Medulla oblongata (tissue), 1 donor: ENCODE measurements at regions not wholly inside any gene's neighbourhood (a gene's known extent, or its start where the extent isn't known, plus 50 kb on each side); places are given as distances from the start of the nearest gene placed in this dataset.

Experiments used
- DNase-seq: peaks from one replicate; pipeline ENCODE4 v3.0.0-alpha.2; 2015; ENCODE audit errors: extremely low spot score

DNA sequence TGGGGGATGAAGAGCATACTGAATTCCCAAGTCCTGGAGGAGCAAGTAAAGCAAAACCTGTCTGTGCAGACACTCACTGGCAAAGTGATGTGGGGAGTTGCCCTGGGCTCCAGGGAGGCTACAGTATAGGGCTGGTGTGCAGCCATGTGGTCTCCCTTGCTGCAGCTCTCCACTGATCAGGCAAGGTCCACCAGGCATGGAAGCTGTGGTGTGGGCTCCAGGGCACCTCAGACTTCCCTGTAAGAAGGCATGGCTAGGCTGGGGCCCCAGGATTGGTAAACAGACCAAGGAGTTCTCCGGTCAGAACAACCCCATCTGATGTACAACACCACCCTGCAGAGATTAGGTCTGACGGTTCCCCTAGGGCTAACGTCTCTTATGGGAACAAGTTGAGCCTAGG is 241.9 kb upstream of the NDST4 start:
- no peak for DNase-seq

DNA sequence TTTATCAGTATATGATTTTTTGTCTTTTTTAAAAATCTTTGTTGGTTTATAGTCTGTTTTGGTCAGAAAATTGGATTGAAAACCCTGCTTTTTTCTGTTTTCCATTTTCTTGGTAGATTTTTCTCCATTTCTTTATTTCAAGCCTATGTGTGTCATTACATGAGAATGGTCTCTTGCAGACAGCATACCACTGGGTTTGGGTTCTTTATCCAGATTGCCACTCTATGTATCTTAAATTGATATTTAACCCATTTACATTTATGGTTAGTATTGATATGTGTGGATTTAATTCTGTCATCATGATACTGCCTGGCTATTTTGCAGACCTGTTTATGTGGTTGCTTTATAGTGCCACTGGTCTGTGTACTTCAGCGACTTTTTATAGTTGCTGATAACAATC is 239.9 kb upstream of the NDST4 start:
- DNase-seq = no peak

DNA sequence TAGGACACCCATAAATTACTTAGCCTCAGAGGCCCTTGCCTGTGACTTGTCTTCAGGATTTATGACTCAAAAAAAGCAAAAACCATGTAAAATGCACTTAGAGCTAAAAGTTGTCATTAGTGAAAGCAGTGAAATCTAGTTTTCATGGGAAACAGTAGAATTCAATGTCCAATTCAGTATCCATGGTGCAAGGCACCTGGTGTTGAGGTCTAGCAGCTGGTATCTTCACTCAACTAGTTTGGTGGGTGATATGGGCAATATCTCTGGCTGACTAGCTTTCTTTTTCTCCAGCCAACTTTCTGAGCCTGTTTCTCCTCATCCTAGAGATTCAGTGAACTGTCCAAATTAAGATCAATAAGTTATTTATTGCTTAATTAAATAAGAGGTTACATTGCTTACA is 229.8 kb upstream of the NDST4 start:
- no peak for DNase-seq

DNA sequence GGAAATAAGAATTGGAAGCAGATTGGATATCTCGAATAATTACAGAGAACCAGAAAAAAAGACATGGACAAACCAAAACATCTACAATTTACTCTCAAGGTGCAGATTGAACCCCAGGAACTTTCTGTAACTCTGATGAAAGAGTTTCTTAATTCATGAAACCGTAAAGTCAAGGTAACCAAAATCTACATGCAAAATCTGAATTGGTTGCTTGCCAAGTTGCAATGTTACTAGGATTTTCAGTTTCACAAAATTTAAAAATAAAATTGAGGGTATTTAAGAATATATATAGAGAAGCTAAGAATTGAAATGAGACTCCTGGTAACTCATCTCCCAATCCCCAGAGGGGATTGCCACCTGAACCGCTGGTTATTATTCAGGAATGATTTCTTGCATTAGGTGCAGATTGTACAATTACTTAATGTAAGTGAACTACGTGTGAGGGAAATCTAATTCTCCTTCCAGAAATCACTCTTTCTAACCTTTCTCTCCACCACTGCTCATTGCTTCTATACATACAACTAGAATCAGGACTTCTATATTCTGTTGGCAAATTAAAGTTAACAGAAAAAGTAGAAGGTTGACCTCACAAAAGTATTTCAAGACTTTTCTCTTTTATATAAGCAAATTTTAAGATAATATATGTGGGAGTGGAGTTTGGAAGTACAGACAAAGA is 221.5 kb upstream of the NDST4 start:
- DNase-seq = no peak

- DNase-seq = no peak
These were observed 218.7 kb upstream of the NDST4 start for GRCh38 chr4:115332078-115332477.

DNA sequence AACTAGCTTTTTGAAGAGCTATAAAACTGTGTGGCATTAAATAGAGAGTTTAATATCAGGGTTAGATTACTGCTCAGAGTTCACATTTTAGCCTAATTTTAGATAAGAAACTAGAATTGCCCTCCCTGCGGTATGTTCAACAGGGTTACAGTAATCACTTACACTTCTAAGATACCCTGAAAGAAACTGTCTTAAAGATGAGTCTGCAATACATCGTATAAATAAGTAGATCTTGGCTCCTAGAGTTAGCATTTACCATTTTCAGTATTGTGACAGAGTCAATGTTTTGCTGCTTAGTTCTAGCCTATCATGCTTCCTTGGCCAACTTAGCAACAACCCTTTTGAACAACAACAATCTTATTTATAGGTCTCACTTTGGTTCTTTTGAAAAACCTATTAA is 217.8 kb upstream of the NDST4 start:
- no peak for DNase-seq

DNA sequence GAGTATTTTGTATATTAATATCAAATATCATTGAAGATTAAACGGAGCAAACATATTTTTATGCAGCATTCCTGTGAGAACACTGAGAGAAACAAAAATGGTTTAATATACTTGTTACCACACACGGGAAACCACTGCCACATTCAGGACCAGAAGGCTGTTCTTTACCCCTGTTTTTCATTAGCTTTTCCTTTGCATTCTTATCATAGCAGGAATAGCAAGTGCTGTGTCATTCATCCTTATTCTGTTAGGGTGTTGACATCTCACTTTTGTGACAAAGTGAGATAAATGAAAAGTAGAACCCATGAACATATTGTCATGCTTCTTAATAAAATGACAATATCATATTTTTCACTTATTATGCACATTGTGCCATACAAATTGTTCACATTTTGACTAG is 212.4 kb upstream of the NDST4 start:
- DNase-seq = no peak

DNA sequence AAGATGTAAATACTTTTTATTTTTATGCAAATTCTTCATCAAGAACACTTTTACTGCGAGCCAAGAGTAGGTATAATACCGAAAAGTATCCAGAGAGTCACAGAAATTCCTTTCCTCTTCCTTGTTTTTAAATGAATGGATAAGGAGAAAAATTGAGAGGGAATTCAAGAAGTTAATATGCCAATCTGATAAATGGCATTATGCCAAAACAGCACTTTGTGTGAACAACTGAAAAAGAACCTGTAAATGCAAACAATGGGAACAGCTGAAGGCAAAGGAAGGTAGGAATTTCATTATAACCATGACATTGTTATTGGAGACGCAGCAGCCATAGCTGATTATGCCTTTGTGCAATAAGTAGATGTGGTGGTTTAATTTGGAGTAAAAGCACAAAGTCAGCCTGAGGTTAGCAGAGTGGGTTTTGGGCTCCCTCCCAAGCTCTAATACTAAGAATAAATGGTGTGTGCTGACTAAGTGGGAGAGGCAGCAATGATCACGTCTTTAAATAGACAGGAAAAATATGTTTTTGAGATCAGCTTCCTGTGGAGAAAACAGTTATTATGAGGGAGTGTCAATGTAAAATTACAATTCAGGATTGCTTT is 209.8 kb upstream of the NDST4 start:
- DNase-seq = no peak

DNA sequence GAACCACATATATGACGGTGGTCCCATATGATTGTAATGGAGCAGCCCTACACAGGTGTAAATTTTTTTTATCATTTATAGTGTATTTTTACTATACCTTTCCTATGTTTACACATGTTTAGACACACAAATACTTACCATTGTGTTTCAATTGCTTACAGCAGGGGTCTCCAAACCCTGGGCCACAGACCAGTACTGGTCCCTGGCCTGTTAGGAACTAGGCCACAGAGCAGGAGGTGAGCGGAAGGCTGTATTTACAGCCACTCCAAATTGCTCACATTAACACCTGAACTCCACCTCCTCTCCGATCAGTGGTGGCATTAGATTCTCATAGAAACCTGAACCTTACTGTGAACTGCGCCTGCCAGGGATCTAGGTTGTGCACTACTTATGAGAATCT is 201.8 kb upstream of the NDST4 start:
- DNase-seq = no peak

- no peak for DNase-seq
These were observed 197.2 kb upstream of the NDST4 start for GRCh38 chr4:115310641-115311040.

DNA sequence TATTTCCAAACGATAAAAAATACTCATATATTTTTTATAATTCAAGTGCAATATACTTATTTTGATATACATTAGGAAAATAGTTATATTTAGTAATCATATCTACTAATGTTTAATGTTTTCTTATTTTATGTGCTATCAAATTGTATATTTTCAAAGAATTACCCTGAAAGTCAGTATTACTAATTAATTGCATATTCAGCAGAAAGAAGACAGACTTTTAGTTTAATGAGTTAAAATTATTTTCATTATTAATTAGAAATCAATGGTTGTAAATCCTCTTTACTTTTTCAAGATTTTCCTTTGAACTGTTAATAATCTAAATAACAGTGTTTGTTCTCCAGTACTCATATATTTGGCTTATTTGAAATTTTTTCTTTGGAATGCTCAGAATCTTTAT is 181.3 kb upstream of the NDST4 start:
- no peak for DNase-seq

GRCh38 chr4:115293093-115293462 is 179.7 kb upstream of the NDST4 start:
- DNase-seq = no peak

GRCh38 chr4:115292320-115293092 is 179.1 kb upstream of the NDST4 start:
- DNase-seq = no peak

- no peak for DNase-seq
These were observed 174.0 kb upstream of the NDST4 start for GRCh38 chr4:115287426-115287825.

GRCh38 chr4:115279330-115279729 is 165.9 kb upstream of the NDST4 start:
- no peak for DNase-seq

- DNase-seq = no peak
These were observed 165.4 kb upstream of the NDST4 start for GRCh38 chr4:115278830-115279229.

DNA sequence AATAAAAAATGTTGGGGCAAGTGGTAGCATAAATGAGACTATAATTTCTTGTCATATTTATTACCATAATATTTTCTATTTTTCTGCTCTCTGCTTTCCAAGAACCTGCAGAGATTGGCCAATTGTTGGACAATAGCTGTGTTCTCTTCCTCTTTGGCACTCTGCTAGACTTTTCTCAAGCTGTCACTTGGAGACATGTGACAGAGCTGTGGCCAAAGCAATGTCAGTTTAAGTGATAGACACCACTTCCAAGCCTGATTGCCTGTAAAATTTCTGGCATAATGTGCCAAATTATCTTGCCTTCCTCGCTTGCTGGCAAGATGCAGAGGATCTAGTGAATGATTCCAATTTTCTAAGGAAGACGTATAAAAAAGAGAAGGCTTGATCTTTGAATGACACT is 162.2 kb upstream of the NDST4 start:
- DNase-seq = peak; percentile 44

DNA sequence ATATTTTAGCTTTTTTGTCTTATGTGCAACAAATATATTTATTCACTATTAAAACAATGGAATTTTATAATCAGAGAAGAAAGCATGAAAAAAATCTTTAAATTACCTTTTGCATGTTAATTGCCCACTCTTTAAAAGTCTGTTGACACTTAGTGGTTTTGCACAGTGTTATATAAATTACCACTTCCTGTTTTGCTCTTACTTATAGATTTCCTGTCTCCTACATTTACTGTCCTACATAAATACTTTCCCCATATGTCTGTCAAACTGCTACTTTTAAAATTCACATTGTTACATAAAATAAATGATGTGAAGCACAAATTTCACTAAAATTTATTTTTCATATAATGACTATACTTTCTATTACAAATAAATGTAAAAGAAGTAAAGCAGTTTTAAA is 161.1 kb upstream of the NDST4 start:
- DNase-seq = no peak

- DNase-seq = no peak
These were observed 159.2 kb upstream of the NDST4 start for GRCh38 chr4:115272594-115272993.

DNA sequence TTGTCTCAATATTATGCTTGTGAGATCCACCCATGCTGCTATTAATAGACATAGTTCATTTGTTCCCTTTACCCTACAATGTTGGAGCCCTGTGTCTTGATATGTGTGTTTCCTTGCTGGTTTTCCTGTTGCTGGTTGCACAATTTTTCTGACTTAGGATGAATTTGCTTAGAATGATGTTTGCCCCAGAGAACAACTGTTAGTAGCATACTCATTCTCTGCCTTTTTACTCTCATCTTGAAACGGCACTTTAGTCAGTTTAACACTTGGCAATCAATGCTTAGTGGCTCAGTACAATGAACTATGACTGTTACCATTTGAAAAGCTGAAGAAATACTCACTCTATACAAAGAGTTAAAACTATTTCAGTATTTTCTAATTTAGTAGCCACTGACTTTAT is 158.8 kb upstream of the NDST4 start:
- no peak for DNase-seq

DNA sequence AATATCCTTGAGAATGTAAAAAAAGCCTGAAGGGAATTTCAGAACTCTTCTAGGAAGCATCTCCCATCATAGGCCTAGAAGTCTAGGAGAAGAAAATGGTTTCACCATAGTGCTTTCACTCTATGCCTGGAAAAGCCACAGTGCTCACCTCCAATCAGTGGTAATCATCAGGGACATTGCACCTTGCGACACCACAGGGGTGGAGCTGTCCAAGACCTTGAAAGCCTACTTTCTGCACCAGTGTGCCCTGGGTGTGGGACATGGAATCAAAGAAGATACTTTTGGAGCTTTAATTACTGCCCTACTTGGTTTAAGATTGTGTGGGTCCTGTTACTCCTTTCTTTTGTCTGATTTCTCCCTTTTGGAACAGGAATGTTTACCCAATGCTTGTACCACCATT is 146.8 kb upstream of the NDST4 start:
- DNase-seq = no peak

- no peak for DNase-seq
These were observed 146.2 kb upstream of the NDST4 start for GRCh38 chr4:115259642-115260041.

DNA sequence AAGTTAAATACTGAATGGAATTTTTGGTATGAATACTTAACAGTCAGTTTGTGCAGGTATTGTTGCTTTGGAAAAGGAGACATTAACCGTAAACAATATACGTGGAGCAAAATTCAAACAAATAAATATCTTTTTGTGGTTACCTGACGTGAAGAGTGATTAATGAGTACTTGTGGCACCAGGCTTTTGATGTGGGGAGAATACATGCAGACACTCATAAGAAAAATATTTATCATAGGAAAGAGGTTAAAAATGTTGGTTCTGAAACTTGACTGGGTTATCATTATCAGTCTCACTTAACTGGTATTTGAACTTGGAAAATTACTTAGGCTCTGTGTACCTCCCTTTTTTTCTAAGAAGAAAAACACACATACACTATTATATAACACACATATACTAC is 136.4 kb upstream of the NDST4 start:
- no peak for DNase-seq
